Right lobe of liver (tissue), 4 donors: ENCODE measurements at regions not wholly inside any gene's neighbourhood (a gene's known extent, or its start where the extent isn't known, plus 50 kb on each side); places are given as distances from the start of the nearest gene placed in this dataset.

Source experiments
- CTCF ChIP-seq, 4 donors: fragments of 200-600 bp in 3 of 4; fragments of 450-650 bp in 1 of 4; IDR thresholded peaks; one replicate each; pipeline versions ENCODE4 v1.5.1 to v1.8.0; 2016 to 2022; ENCODE audit warnings: antibody characterized with exemption in 4 of 4, mild to moderate bottlenecking in 2 of 4
- POLR2A ChIP-seq: fragments of 450-650 bp; IDR thresholded peaks from one replicate; pipeline ENCODE4 v1.6.1; 2017; ENCODE audit warnings: antibody characterized with exemption, mild to moderate bottlenecking
- donor health status: DM: no; HTN: no; CAD: no.
- donor health status: DM: no; HTN: no; CAD: no.
- donor health status: DM: no; HTN: yes; CAD: no.

GRCh38 chr20:7798176-7798575, 142.1 kb downstream of the HAO1 start:
- TF ChIP-seq POLR2A (no peak), CTCF (IDR thresholded peaks at IDR 0.05) (no peak)
